ENCODE measurements at regions not wholly inside any gene's neighbourhood (a gene's known extent, or its start where the extent isn't known, plus 50 kb on each side); places are given as distances from the start of the nearest gene placed in this dataset.
"Not testable (repeated sequence)": the region's sequence is repeated elsewhere in the genome, so short reads cannot be mapped to it uniquely, and the experiment has no call there.

GRCh38 chr1:190000365-190000872 lies 477.2 kb downstream of the BRINP3 start:
- H3K27ac ChIP-seq (replicated peaks), result no peak overlapping the region
- intact Hi-C loops (cut with micrococcal nuclease), result no loop called here
- TF ChIP-seq CTCF (IDR thresholded peaks at IDR 0.05; ENCODE audit: borderline replicate concordance), result no peak
- no peaks in the 10 kb centered on the region for H3K4me1 ChIP-seq
- DNase-seq, result no peak
- no peaks in the 10 kb centered on the region for H3K27me3 ChIP-seq (ENCODE audit: low read depth)
- no peaks in the 10 kb centered on the region for H3K36me3 ChIP-seq
- H3K9me3 ChIP-seq (replicated peaks), result no peaks in the 10 kb centered on the region
- no peak overlapping the region for H3K4me3 ChIP-seq

- H3K4me3 ChIP-seq, result no peak overlapping the region
- H3K9me3 ChIP-seq (replicated peaks), result no peaks in the 10 kb centered on the region
- TF ChIP-seq CTCF (IDR thresholded peaks at IDR 0.05; ENCODE audit: borderline replicate concordance), result no peak
- H3K4me1 ChIP-seq, result no peaks in the 10 kb centered on the region
- intact Hi-C loops (cut with micrococcal nuclease), result no loop called here
- no peak overlapping the region for H3K27ac ChIP-seq (replicated peaks)
- H3K27me3 ChIP-seq (ENCODE audit: low read depth), result no peaks in the 10 kb centered on the region
- DNase-seq, result no peak
- no peaks in the 10 kb centered on the region for H3K36me3 ChIP-seq
Measured at GRCh38 chr1:190001187-190001586, 476.5 kb downstream of the BRINP3 start.

GRCh38 chr1:190003376-190003775 lies 474.3 kb downstream of the BRINP3 start:
- H3K4me1 ChIP-seq, result no peaks in the 10 kb centered on the region
- H3K36me3 ChIP-seq, result no peaks in the 10 kb centered on the region
- no peak for TF ChIP-seq CTCF (IDR thresholded peaks at IDR 0.05; ENCODE audit: borderline replicate concordance)
- H3K27ac ChIP-seq (replicated peaks), result no peak overlapping the region
- no peaks in the 10 kb centered on the region for H3K9me3 ChIP-seq (replicated peaks)
- no peak for DNase-seq
- no peaks in the 10 kb centered on the region for H3K27me3 ChIP-seq (ENCODE audit: low read depth)
- H3K4me3 ChIP-seq, result no peak overlapping the region
- intact Hi-C loops (cut with micrococcal nuclease), result no loop called here

- H3K4me1 ChIP-seq, result no peaks in the 10 kb centered on the region
- no peaks in the 10 kb centered on the region for H3K9me3 ChIP-seq (replicated peaks)
- H3K36me3 ChIP-seq, result no peaks in the 10 kb centered on the region
- H3K27ac ChIP-seq (replicated peaks), result no peak overlapping the region
- TF ChIP-seq CTCF (IDR thresholded peaks at IDR 0.05; ENCODE audit: borderline replicate concordance), result no peak
- no peak overlapping the region for H3K4me3 ChIP-seq
- intact Hi-C loops (cut with micrococcal nuclease), result no loop called here
- DNase-seq, result no peak
- H3K27me3 ChIP-seq (ENCODE audit: low read depth), result no peaks in the 10 kb centered on the region
Measured at GRCh38 chr1:190011585-190011984, 466.1 kb downstream of the BRINP3 start.

- H3K27me3 ChIP-seq (ENCODE audit: low read depth); H3K27ac ChIP-seq (replicated peaks); DNase-seq; H3K4me1 ChIP-seq; H3K36me3 ChIP-seq; intact Hi-C loops (cut with micrococcal nuclease); H3K9me3 ChIP-seq (replicated peaks); H3K4me3 ChIP-seq: not testable (repeated sequence)
Measured at GRCh38 chr1:190019151-190019550, 458.5 kb downstream of the BRINP3 start.

GRCh38 chr1:190019717-190020116 lies 457.9 kb downstream of the BRINP3 start:
- Histone ChIP-seq H3K27ac (replicated peaks) (no peak overlapping the region), H3K4me3 (no peak overlapping the region), H3K36me3 (no peaks in the 10 kb centered on the region), H3K4me1 (no peaks in the 10 kb centered on the region), H3K9me3 (replicated peaks) (peaks cover 4% of the 10 kb centered on the region), H3K27me3 (ENCODE audit: low read depth) (no peaks in the 10 kb centered on the region)
- TF ChIP-seq CTCF (IDR thresholded peaks at IDR 0.05; ENCODE audit: borderline replicate concordance), result no peak
- intact Hi-C loops (cut with micrococcal nuclease), result no loop called here
- DNase-seq, result no peak
